GM23248 (cell line): ENCODE measurements at regions not wholly inside any gene's neighbourhood (a gene's known extent, or its start where the extent isn't known, plus 50 kb on each side); places are given as distances from the start of the nearest gene placed in this dataset.

Source experiments
- EZH2 ChIP-seq: fragments of 200-600 bp; sonication (generic); IDR thresholded peaks from 2 replicates; pipeline ENCODE4 v1.6.1; 2018; ENCODE audit warnings: antibody characterized with exemption, mild to moderate bottlenecking; ENCODE audit not compliant: insufficient read depth, poor library complexity, severe bottlenecking
- EZH2phosphoT487 ChIP-seq: fragments of 200-600 bp; sonication (generic); IDR thresholded peaks from 2 replicates; pipeline ENCODE4 v1.6.1; 2018; ENCODE audit warnings: antibody characterized with exemption, moderate library complexity, mild to moderate bottlenecking, low read depth; ENCODE audit not compliant: insufficient read depth

- TF ChIP-seq EZH2phosphoT487, result no peak
- no peak for TF ChIP-seq EZH2
Measured at GRCh38 chr9:31253800-31254762, 1130.4 kb upstream of the ACO1 start.
